G401 (cell line): ENCODE measurements at regions not wholly inside any gene's neighbourhood (a gene's known extent, or its start where the extent isn't known, plus 50 kb on each side); places are given as distances from the start of the nearest gene placed in this dataset.

Experiments
- DNase-seq: peaks from one replicate; pipeline ENCODE4 v3.0.0-alpha.2; 2015; ENCODE audit warnings: low spot score
- in situ Hi-C: cut with HindIII; loops from 2 replicates; pipeline ENCODE4 v1.10.0; 2016; ENCODE audit warnings: low sequenced_read_pairs, mixed read lengths

GRCh38 chr12:23462546-23462945, 486.9 kb downstream of the SOX5 start:
- no peak for DNase-seq
- in situ Hi-C loops = no loop called here

DNA sequence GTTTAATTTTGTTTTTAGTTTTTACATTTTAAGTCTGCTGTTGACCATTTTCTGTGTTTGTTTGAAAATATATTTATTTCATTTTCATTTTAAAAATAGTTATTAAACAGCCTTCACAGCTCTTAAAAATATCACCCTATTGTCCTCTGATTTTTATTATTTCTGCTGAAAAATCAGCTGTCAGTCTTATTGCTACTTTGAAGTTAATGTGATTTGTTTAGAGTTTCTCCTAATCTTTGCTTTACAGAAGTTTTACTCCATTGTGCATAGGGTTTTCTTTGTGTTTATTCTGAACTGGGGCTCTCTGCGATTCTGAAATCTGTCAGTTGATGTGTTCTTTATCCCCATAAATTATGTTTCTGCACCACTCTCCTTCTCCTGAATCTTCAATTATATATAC, 486.3 kb downstream of the SOX5 start:
- no peak for DNase-seq
- in situ Hi-C loops = no loop called here

DNA sequence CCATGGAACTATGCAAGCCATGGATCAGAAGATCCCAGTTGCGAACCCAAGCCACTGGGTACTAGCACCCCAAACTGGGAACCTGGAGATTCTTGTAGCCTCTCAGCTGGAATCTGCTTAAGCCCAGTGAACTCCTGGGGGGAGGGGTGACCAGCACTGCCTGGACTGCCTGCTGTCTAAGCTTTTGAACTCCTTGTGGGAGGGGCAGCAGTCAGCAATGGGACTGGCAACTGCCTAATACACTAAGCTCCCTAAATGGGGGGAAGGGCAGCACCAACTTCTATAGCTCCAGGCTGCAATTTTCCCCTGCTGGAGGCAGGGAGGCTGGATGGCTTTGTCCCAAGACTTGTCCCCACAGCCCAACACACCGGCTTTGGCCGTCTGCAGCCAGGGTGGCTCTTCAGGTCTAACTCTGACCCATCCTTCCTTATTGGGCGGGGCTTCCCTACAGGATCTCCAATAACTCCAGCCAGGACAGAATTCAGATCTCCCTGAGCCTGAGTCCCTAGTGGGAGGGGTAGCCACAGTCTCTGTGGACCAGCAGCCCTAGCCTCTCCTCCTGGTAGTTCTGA, 485.1 kb downstream of the SOX5 start:
- in situ Hi-C loops = no loop called here
- no peak for DNase-seq

- in situ Hi-C loops = no loop called here
- DNase-seq = no peak
These were observed 477.0 kb downstream of the SOX5 start for GRCh38 chr12:23472329-23472971.

DNA sequence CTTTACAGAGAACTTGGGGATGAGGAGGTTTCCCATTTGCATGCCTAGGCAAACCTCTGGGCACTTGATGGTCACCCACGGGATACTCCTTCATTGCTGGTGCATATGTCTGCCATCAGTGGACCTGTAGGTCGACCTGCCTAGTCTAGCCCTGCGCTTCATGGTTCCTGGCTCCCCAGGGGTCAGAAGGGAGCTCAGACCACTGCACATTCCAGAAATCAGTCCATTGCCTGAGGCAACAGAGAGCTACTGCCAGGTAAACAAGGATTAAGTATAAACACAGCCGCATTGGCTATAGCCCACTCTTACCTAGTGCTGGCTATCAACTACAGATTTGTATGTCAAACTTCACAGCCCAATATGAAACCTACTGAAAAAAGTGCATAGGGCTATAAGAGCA, 476.4 kb downstream of the SOX5 start:
- in situ Hi-C loops = no loop called here
- DNase-seq = no peak

GRCh38 chr12:23474438-23474976, 475.0 kb downstream of the SOX5 start:
- in situ Hi-C loops = no loop called here
- DNase-seq = no peak
